B cell (primary cell): ENCODE measurements at regions not wholly inside any gene's neighbourhood (a gene's known extent, or its start where the extent isn't known, plus 50 kb on each side); places are given as distances from the start of the nearest gene placed in this dataset.

Source experiments
- ATAC-seq: fragments of 200-7000 bp; cut with Tn5 transposase; one replicate; pipeline ENCODE4 v1.10.0; 2021; ENCODE audit warnings: low read depth, mild to moderate bottlenecking, moderate number of reproducible peaks, moderate library complexity
- CTCF ChIA-PET: fragments of 350-600 bp; sonication (Branson Sonifier 250); formaldehyde crosslinking; loops from one replicate; lab custom pipeline; 2021; ENCODE audit warnings: antibody characterized with exemption, inconsistent platforms; lab: Charles Lee
- POLR2A ChIA-PET: fragments of 350-600 bp; sonication (Branson Sonifier 250); formaldehyde crosslinking; loops from one replicate; lab custom pipeline; 2021; ENCODE audit warnings: antibody characterized with exemption; lab: Charles Lee
- DNase-seq: peaks from one replicate; pipeline ENCODE4 v3.0.0; 2013
- H2AFZ ChIP-seq: 2 replicates; pipeline ENCODE4 v1.6.1; 2012; ENCODE audit warnings: mild to moderate bottlenecking, low read depth, low read length; ENCODE audit not compliant: insufficient read depth, poor library complexity, severe bottlenecking
- H3K27ac ChIP-seq, 2 donors: 1 replicate in 1 of 2; 2 replicates in 1 of 2; pipeline ENCODE4 v1.5.1; 2012 to 2013; ENCODE audit warnings: low read length in 2 of 2, mild to moderate bottlenecking in 2 of 2, moderate library complexity in 1 of 2
- H3K27me3 ChIP-seq, 4 experiments: fragments of 200-600 bp in 1 of 4; sonication (generic) in 1 of 4; replicated peaks in 1 of 4; 1 replicate in 2 of 4; 2 replicates in 2 of 4; pipeline versions ENCODE4 v1.6.1 to v1.7.0; 2013 to 2016; ENCODE audit warnings: low read length in 3 of 4, mild to moderate bottlenecking in 2 of 4, mixed read lengths in 1 of 4, moderate library complexity in 1 of 4; ENCODE audit not compliant: insufficient read depth in 4 of 4, control insufficient read depth in 3 of 4; ENCODE audit errors: control extremely low read depth in 1 of 4
- H3K36me3 ChIP-seq, 2 experiments: replicated peaks in 1 of 2; 1 replicate in 1 of 2; 2 replicates in 1 of 2; pipeline versions ENCODE4 v1.6.1 to v1.7.1; 2013; ENCODE audit warnings: low read length in 1 of 2; ENCODE audit not compliant: insufficient read depth in 2 of 2, control insufficient read depth in 1 of 2; ENCODE audit errors: control extremely low read depth in 1 of 2, extremely low read depth in 1 of 2
- H3K4me1 ChIP-seq, 2 donors: fragments of 200-600 bp in 1 of 2; sonication (generic) in 1 of 2; 1 replicate in 1 of 2; 2 replicates in 1 of 2; pipeline versions ENCODE4 v1.5.1 to v1.6.1; 2013 to 2017; ENCODE audit warnings: low read length in 2 of 2; ENCODE audit not compliant: control insufficient read depth in 2 of 2, insufficient read depth in 2 of 2
- H3K4me2 ChIP-seq: replicated peaks from 2 replicates; pipeline ENCODE3; 2012; ENCODE audit warnings: mild to moderate bottlenecking, low read depth, low read length; ENCODE audit not compliant: poor library complexity, severe bottlenecking
- H3K4me3 ChIP-seq, 5 experiments: fragments of 200-600 bp in 1 of 5; sonication (generic) in 1 of 5; 1 replicate in 3 of 5; 2 replicates in 2 of 5; pipeline versions ENCODE4 v1.5.1 to v1.7.0; 2011 to 2016; ENCODE audit warnings: low read length in 4 of 5, mild to moderate bottlenecking in 4 of 5, low read depth in 2 of 5, control low read depth in 1 of 5, moderate library complexity in 1 of 5; ENCODE audit not compliant: insufficient read depth in 1 of 5; ENCODE audit errors: control extremely low read depth in 1 of 5, extremely low read depth in 1 of 5
- H3K79me2 ChIP-seq: fragments of 200-600 bp; sonication (generic); one replicate; pipeline ENCODE4 v1.6.0; 2016; ENCODE audit warnings: low read length; ENCODE audit not compliant: control insufficient read depth, insufficient read depth
- H3K9ac ChIP-seq: fragments of 200-600 bp; sonication (generic); 2 replicates; pipeline ENCODE4 v1.6.1; 2017; ENCODE audit warnings: mild to moderate bottlenecking, low read length, moderate library complexity
- H3K9me3 ChIP-seq, 3 donors: one replicate each; pipeline versions ENCODE4 v1.6.1 to v1.7.1; 2013; ENCODE audit warnings: low read length in 2 of 3; ENCODE audit not compliant: control insufficient read depth in 2 of 3, insufficient read depth in 1 of 3; ENCODE audit errors: control extremely low read depth in 1 of 3
- H4K20me1 ChIP-seq: 2 replicates; pipeline ENCODE4 v1.6.0; 2012; ENCODE audit warnings: mild to moderate bottlenecking, low read length; ENCODE audit not compliant: insufficient read depth, control insufficient read depth, poor library complexity, severe bottlenecking
- H3K27ac Mint-ChIP-seq: one replicate; pipeline ENCODE4 v1.8.0; 2021; ENCODE audit warnings: mixed read lengths
- H3K27me3 Mint-ChIP-seq: one replicate; pipeline ENCODE4 v1.8.0; 2021; ENCODE audit warnings: mixed read lengths
- H3K4me1 Mint-ChIP-seq: one replicate; pipeline ENCODE4 v1.8.0; 2021; ENCODE audit warnings: mixed read lengths
- H3K4me3 Mint-ChIP-seq: one replicate; pipeline ENCODE4 v1.8.0; 2021; ENCODE audit warnings: mixed read lengths
- H3K9me3 Mint-ChIP-seq: one replicate; pipeline ENCODE4 v1.8.0; 2022; ENCODE audit warnings: mixed read lengths; ENCODE audit not compliant: insufficient read depth
- CTCF ChIP-seq: fragments of 200-600 bp; IDR thresholded peaks from one replicate; pipeline ENCODE4 v1.8.0; 2022; ENCODE audit warnings: antibody characterized with exemption, mild to moderate bottlenecking
- EZH2 ChIP-seq: IDR thresholded peaks from 2 replicates; pipeline ENCODE4 v1.6.1; 2012; ENCODE audit warnings: borderline replicate concordance, low read depth, mild to moderate bottlenecking, moderate library complexity, low read length; ENCODE audit not compliant: insufficient read depth, poor library complexity, severe bottlenecking
- WGBS: methylation state at CpG from one replicate; pipeline ENCODE4 v1.1.5; 2013; ENCODE audit warnings: missing lambda C conversion rate; ENCODE audit not compliant: insufficient coverage; 5-methylcytosine and 5-hydroxymethylcytosine counted together
- intact Hi-C: fragments of 100-400 bp; cut with micrococcal nuclease; formaldehyde crosslinking; loops from one replicate; pipeline ENCODE4 v1.10.0; 2022

- Histone ChIP-seq H3K4me2 (no peak overlapping the region), H3K4me1 (no peaks in the 10 kb centered on the region), H3K36me3 (no peaks in the 10 kb centered on the region), H3K9me3 (no peaks in the 10 kb centered on the region), H3K9ac (no peak overlapping the region), H3K79me2 (no peaks in the 10 kb centered on the region), H4K20me1 (no peaks in the 10 kb centered on the region), H2AFZ (no peak overlapping the region), H3K27ac (no peak overlapping the region), H3K4me3 (no peak overlapping the region), H3K27me3 (no peaks in the 10 kb centered on the region)
- whole genome bisulfite sequencing = 78% methylated on average over 1 of the region's 1 CpG
- ChIA-PET POLR2A (no interaction called here), CTCF (no interaction called here)
- no peak overlapping the region for H3K4me3 Mint-ChIP-seq
- H3K27ac Mint-ChIP-seq = no peak overlapping the region
- TF ChIP-seq EZH2 (no peak), CTCF (no peak)
- peaks cover 5% of the 10 kb centered on the region for H3K9me3 Mint-ChIP-seq
- DNase-seq (no peak), ATAC-seq (no peak)
- H3K27me3 Mint-ChIP-seq = no peaks in the 10 kb centered on the region
- intact Hi-C loops = no loop called here
- H3K4me1 Mint-ChIP-seq = no peaks in the 10 kb centered on the region
Observed at GRCh38 chr6:76702187-76702586, 629.7 kb upstream of the IMPG1 start.

- H3K36me3 ChIP-seq = no peaks in the 10 kb centered on the region
- no peaks in the 10 kb centered on the region for H3K27me3 ChIP-seq
- no peak overlapping the region for H3K4me2 ChIP-seq
- H3K27me3 Mint-ChIP-seq = no peaks in the 10 kb centered on the region
- H3K4me1 ChIP-seq = no peaks in the 10 kb centered on the region
- ATAC-seq (no peak), DNase-seq (no peak)
- H3K9me3 Mint-ChIP-seq = peaks cover 5% of the 10 kb centered on the region
- H3K27ac ChIP-seq = no peak overlapping the region
- H3K4me3 Mint-ChIP-seq = no peak overlapping the region
- ChIA-PET POLR2A (no interaction called here), CTCF (no interaction called here)
- H2AFZ ChIP-seq = no peak overlapping the region
- no peak overlapping the region for H3K4me3 ChIP-seq
- no peaks in the 10 kb centered on the region for H4K20me1 ChIP-seq
- no peak overlapping the region for H3K9ac ChIP-seq
- no peaks in the 10 kb centered on the region for H3K79me2 ChIP-seq
- no peak overlapping the region for H3K27ac Mint-ChIP-seq
- H3K4me1 Mint-ChIP-seq = no peaks in the 10 kb centered on the region
- no peaks in the 10 kb centered on the region for H3K9me3 ChIP-seq
- no peak for TF ChIP-seq CTCF
- TF ChIP-seq EZH2 = no peak
- intact Hi-C loops = no loop called here
- WGBS = 37% methylated on average over 2 of the region's 3 CpGs
Observed at GRCh38 chr6:76701610-76702009, 629.1 kb upstream of the IMPG1 start.
